Inflammatory macrophage (primary cell): ENCODE measurements at regions not wholly inside any gene's neighbourhood (a gene's known extent, or its start where the extent isn't known, plus 50 kb on each side); places are given as distances from the start of the nearest gene placed in this dataset.

ENCODE experiments used
- DNase-seq, 2 donors: peaks; one replicate each; pipeline ENCODE4 v3.0.0-alpha.2; 2020 to 2022

DNA sequence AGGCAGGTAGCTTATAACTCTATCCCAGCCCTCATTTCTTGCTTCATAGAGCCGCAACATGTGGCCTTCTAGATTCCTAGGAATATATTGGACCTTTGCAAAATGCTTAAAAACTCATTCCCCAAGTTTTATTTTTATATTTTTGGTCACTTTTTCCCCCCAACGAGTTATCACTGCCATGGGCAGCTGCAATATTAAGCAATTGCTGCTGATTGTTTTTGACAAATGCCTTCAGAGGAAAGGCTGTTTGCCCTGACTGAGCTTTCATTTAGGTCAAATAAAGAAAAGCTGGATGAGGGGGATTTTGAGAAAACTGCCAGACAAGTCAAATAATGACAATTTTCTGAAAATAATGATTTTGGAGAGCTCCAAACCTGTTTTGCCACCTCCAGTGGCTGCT lies 976.9 kb upstream of the MBL2 start:
- no peak for DNase-seq

DNA sequence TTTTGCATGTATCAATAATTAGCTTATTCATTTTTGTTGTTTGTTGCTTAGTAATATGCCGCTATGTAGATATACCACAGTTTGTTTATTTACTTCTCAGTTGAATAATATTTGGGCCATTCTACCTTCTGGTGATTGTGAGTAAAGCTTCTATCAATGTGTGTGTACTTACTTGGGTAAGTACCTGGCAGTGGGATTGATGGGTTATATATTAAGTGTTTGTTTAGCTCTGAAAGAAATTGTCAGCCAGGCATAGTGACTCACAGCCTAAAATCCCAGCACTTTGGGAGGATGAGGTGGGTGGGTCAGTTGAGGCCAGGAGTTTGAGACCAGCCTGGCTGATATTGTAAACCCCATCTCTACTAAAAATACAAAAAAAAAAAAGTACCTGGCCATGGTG lies 975.7 kb upstream of the MBL2 start:
- DNase-seq, result no peak

DNA sequence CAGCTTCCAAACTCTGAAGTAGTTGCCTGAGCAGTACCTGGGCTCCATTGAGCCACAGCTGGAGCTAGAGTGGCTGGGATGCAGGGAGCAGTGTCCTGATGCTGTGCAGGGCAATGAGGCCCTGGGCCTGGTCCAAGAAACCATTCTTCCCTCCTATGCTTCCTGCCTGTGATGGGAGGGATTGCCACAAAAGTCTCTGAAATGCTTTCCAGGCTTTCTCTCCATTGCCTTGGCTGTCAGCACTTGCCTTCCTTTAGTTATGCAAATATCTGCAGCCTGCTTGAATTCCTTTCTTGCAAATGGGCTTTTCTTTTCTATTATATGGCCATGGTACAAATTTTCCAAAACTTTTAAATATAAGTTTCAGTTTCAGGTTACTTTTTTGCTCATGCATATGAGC lies 972.2 kb upstream of the MBL2 start:
- no peak for DNase-seq

DNA sequence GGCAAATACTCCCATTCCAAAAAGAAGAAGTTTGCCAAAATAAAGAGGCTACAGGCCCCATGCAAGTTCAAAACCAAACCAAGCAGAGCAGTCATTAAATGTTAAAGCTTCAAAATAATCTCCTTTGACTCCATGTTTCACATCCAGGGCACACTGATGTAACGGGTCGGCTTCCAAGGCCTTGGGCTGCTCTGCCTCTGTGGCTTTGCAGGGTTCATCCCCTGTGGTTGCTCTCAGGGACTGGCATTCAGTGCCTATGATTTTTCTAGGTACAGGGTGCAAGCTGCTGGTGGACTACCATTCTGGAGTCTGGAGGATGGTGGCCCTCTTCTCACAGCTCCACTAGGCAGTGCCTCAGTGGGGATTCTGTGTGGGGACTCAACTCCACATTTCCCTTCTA lies 971.6 kb upstream of the MBL2 start:
- no peak for DNase-seq

DNA sequence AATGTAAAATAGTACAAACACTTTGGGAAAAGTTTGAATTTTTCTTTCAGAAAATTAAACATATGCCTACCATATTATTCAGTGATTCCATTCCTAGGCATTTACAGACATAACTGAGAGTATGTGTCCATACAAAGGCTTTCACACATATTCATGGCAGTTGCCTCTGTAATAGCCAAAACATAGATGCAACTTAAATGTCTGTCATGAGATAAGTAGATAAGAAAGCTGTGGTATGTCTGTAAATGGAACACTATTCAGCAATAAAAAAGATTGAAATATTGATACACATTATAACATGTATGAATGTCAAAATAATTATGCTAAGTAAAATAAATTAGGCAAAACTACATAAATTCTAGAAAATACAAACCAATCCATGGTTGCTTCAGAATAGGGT lies 964.5 kb upstream of the MBL2 start:
- DNase-seq, result no peak

DNA sequence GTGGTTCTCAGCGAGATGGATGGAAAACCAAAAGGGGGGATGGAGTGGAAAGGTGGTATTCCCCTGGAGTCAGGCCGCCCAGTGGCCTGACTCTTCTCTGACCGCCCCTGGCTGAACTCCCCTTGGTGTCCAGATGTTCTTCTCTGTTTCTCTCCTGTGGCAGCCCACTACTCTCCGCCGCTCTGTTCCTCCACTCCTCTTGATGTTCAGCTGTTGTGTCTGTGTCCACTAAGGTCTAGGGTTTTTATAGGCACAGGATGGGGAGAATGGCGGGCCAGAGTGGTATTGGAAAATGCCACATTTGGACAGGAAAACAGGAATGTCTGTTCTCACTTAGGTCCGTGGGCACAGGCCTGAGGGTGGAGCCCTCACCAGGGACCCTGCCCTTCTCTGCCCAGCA lies 954.3 kb upstream of the MBL2 start:
- DNase-seq, result no peak

DNA sequence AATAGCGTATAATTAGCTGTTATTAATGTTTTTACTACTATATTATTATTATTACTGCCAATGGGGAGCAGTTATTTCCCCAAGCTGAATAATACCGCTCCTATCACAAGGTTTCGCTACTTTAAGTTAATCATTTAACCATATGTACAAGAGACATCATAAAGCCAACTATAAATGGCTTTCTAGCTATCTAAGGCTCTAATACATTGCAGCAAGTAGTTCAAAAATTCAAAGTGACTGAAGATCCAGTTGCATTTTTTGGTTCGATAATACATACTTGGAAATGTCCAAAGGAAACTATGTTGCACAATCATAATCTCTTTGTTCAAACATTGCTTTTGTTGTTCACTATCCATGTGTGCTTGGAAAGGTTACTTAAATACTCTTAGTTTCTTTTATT lies 952.0 kb upstream of the MBL2 start:
- DNase-seq, result no peak

DNA sequence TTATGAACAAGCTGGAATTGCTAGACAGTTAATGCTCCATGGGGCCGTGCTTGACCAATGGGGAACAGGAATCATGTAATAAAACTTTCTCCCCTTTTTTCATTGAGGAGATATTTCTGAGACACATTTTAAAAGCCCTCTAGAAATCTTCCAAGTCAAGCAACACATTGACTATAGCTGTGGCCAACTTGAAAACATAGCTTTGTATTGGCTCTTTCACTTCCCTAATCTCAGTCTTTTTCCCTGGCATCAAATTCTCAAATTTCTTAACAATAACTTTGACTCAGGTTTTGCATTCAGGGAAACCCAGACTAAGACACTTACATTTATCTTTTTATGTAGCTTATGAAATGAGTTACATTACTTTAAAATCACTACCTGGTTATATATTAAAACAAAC lies 947.1 kb upstream of the MBL2 start:
- no peak for DNase-seq

DNA sequence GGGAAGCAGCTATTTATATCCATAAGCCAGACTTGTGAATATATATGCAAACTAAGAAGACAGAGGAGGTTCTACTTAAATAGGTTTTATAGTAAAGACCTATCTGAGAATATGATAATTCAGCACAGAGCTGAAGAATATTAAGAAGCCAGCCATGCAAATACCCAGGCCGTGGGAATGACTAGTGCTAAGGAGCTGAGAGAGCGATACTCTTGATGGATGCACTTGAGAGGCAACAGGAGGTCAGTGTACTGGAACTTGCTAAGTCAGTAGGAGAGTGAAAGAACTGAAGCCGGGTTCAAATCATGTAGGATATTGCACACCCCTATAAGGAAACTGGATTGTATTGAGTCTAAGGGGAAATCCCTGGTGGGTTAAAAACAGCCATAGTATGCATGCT lies 943.6 kb upstream of the MBL2 start:
- DNase-seq, result no peak

DNA sequence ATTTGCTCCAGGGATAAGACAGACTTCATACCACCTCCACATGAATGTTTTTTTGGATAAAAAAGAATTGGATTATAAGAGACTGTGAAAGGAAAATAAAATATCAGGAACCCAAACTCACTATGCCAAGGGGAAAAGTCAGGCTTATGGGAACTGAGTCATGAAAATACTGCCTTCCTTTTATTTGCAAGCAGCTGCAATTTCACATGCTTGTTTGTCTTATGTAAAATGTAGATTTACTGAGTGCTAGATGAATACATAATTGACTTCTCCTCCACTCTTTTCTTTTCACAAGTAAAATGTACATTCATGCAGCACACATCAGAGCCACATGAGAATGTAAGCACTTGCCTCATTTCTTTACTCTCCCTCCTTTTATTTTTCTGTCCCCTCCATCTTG lies 940.8 kb upstream of the MBL2 start:
- no peak for DNase-seq

DNA sequence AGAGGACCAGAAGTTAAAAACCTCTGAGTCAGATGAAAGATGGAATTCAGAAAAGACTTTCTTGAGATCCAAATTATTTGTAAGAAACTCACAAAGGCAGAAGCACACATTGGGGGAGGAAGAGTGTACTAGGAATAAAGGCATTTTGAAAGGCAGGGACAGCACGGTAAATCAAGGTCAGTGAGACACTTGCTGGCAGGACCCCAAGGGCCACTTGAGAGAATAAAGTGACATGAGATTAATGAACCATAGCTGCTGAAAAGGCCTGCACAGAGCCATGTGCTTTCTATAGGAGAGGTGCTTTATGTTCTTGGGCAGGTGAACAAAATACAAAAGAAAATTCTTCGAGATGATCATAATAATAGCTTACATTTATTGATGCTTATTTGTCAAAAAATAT lies 929.9 kb upstream of the MBL2 start:
- DNase-seq, result no peak

DNA sequence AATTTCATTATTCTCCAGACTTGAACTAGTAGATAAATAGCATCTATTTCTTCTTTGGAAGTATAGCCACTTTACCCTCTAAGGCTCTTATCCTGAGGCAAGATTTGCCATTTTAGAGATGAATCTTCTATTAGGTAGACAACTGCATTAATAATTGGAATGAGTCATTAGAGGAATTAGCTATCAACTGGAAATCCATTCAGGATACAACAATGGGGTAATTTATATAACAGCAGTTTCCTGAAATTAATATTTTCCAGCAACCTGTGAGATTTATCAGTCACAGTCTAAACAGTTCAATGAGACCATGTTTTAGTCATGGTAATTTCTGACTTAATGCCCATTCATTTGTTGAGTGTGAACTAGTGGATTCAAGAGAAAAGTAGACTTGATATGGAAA lies 928.6 kb upstream of the MBL2 start:
- no peak for DNase-seq

DNA sequence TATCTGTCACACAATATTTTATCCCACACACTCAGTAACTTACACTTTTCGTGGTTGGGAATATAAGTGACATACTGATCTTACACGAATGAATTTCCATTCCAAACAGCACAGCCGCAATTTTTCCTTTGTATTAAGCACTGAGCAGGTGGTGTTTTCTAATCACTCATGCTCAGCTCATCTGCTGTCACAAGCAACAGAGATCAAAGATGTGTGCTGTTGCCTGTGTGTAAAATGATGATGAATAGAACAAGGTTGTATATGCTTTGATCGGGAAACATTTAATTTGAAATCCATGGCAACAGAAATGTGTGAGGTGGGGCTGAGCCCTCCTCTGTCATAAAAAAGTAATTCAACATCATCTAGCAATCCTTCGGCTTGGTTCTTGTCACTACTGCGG lies 927.7 kb upstream of the MBL2 start:
- DNase-seq, result no peak

DNA sequence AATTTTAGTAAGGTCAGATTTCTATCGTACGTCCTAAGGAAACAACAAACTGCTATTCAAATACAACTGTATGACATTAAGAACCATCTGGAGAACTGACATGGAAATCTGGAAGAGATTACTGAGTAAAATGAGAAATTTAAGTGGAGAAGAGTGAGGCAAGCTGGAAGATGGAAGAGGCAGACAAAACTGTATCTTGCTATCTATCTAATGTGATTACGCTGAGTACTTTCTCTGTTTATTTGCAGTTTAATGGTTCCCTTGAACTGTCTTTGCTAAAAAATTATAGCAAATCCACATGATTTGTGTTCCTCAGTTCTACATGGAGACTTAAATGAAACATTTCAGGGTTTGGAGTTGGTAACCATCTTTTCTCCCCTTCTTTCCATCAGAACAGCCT lies 927.1 kb upstream of the MBL2 start:
- no peak for DNase-seq

DNA sequence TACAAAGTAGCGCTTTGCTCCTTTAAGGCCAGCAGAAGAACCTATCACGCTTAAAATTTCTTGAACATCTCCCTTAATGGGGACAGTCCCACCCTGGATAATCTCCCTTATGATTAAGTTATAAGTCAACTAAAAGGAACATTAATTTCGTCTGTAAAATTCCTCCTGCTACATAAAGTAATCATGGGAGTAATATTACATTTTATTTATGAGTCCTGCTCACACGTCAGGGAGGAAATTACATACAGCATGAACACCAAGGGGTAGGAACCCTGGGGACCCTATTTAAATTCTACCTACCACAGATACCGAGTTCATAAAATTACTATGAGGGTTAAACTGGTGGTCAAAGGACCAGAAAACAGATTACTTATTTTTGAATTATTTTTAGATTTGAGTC lies 926.6 kb upstream of the MBL2 start:
- DNase-seq, result no peak

DNA sequence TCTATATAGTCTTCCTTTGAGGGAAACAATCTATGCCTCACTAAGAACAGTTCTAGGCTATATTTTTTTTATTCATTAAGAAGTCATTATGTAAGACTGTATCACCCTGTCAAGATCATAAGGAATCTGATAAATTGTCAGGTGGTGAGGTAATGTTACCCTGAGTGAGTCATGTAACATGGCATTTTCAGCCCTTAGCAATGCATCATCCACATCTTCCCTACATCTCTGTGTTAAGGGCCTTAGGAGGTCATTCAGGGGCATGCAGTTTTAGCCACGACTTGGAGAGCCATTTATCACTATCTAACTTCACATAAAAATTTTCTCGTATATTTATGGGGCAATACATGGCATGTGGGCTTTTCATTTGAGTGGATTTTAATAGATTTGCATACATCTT lies 924.5 kb upstream of the MBL2 start:
- no peak for DNase-seq

DNA sequence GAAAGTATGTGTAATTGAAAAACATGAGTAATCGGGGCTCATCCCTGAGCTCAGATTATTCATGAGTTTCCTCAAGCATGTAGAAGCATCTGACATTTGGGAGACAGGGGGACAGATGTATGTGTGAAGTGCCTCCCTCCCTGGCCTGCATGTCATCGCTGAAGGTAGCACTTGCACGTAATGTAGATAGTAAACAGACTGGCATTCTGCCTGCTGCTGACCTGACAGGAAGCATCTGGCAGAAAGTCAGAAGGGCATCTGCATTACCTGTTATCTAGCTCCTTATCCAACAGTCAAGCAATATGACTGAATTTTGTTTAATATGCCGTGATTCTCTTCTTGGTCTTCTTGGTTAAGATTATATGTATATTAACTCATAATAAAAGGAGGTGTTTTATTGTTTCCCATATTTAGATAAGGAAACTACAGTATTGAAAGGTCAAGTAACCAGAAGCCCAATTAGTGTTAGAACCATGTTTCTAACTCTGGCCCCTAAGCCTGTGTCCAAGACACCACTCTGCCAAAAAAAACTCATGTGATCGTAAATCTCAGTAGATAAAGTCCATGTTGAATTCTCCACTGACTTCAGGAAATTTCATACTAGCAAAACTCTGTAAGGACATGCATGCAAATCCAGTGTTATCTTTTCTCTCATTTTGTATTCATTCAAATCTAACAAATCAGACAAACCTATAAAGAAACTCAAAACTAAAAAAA lies 918.1 kb upstream of the MBL2 start:
- DNase-seq, result no peak

DNA sequence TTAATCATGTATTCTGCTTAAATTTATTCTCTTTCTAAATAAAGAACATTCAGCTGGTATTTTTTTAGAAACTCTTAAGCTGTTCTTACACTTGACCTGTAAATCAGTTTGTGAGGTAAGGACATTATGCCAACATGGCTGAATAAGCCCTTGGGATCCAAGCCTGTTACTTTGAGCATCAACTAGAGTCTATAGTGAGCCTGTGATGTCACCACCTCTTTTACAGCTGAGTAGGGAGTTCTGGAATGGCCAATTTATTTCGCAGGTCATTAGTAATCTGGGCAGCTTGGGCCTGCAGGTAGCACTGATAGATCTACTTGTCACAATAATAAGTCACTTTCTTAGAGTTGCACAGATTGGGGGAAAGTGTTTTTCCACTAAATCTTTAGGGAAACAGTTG lies 915.2 kb upstream of the MBL2 start:
- DNase-seq, result no peak

DNA sequence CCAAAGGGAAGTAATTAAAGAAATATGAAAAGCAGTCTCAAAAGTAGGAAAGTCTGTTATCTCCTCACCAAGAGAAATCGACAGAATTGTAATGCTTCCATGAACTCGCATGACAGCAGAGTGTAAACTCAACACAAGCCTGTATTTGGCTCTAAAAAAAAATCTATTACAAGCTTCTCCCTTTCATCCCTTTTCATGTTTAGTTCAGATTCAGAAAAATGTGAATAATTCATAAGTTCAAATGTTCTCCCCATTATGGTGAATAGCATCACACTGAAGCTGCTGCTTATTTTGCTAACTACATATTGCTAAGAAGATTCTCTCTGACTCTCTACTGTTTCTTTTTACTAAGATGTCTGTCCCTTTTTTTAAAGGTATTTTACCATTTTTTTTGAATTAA lies 910.3 kb upstream of the MBL2 start:
- DNase-seq, result no peak

DNA sequence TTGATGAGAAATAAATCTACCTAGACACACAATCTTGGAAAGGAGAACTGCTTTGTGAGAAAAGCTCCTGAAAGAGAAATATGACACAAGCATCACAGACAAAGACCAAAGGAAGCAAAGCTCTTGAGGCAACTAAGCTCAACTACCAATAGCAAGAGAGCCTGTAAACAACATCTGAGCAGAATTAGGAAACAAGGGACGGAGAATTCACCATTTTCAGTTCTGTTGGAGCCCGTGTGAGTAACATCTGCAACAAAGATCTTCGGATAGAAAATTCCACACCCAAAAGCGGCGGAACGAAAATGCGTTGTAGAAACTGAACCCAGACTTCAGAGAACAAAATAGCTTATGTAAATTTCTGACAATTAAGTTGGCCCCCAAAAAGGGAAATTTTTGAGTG lies 909.9 kb upstream of the MBL2 start:
- no peak for DNase-seq

DNA sequence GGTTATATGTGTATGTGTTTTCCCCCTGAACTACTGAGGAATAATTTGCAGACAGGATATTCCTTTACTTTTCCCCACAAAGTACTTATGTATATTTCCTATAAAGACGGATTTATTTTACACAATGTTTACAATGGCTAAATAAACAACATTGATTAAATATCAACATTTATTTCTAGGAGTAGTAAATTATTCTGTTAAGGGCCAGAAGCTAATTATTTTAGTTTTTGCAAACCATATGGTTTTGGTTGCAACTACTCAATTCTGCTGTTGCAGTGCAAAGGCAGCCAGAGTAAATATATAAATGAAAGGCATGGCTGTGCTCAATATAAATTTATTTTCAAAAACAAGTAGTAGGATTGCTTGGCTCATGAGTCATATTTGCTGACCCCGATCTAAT lies 907.1 kb upstream of the MBL2 start:
- no peak for DNase-seq

DNA sequence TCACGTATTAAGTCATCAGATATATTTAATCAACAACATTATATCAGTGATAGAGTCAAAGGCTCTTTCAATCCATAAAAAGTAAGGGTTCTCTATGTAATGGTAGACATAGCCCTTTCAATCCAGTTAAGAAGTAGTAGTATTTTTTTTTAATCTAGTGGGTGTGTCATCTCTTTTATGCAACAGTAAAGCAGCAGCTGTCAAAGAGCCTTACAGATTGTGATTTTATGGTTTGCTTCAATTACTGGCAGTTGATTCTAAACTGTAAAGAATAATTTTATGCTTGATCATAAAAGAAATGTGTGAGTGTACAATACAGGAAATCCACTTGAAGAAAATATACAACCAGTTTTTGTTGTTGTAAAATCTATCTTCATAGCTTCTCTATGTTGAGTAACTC lies 902.6 kb upstream of the MBL2 start:
- DNase-seq, result no peak

DNA sequence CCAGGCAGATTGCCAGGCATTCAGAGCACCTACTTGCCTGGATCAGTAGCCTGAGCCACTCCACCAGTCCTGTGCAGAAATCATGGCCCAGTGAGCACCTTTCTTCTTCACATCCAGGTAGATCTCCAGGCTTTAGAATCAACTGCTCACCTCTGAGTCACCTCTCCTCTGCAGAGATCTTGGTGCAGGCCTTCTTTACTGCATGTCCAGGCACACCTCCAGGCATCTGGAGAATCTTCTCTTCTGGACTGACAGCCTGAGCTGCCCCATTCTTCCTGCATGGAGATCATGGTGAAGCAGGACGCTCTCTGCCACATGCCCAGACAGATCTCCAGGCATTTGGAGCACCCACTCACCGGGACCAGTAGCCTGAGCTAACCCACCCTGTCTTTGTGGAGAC lies 894.5 kb upstream of the MBL2 start:
- no peak for DNase-seq

DNA sequence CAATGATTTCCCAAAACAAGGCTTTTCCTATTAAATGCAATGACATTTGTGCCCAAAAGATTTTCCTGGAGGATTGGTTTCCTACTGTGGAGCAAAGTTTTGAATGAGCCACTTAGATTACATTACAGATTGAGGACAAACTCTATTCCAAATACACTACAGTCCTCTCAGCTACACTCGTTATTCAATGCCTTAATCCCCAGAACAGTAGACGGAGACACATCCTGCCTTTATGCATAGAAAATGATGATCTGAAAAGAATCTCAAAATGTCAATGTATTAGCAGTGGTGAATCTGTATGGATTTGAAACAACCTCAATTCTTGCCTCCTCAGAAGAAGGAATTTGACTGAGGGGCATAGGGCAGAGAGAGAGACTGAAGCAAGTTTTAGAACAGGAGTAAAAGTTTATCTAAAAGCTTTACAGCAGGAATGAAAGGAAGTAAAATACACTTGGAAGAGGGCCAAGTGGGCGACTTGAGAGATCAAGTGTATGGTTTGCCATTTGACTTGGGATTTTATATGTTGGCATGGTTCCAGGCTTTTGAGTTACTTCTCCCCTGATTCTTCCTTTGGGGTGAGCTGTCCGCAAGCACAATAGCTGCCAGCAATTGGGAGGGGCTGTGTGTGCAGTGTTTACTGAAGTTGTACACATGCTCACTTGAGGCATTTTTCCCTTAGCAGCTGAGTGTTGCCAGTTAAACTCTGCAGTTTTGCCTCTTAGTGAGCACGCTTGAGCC lies 891.9 kb upstream of the MBL2 start:
- no peak for DNase-seq

DNA sequence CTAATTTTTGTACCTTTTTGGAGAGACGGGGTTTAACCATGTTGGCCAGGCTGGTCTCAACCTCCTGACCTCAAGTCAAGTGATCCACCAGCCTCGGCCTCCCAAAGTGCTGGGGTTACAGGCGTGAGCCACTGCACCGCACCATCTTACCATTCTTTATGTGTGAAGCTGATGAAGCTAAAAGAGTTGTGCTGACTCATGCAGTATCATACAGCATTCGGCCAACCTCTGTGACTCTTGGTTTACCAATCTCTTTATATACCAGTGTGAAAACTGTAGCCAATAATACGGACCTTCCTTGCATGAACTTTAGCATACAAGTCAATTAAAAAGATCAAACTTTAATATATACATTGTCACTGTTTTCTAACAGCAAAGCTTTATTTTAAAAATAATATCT lies 878.2 kb upstream of the MBL2 start:
- DNase-seq, result no peak
